HCT116 (cell line): ENCODE measurements at regions not wholly inside any gene's neighbourhood (a gene's known extent, or its start where the extent isn't known, plus 50 kb on each side); places are given as distances from the start of the nearest gene placed in this dataset.

ENCODE experiments used
- ATAC-seq: fragments of 200-7000 bp; cut with Tn5 transposase; 2 replicates; pipeline ENCODE4 v1.9.1; 2020; ENCODE audit warnings: mild to moderate bottlenecking, moderate library complexity
- BruUV-seq: library from RNA; stranded (reverse); fragments of 400-500 nt; replicated peaks from 2 replicates; lab custom pipeline; 2021; lab: Mats Ljungman, UMichigan
- CTCF ChIA-PET: fragments of 300-600 bp; sonication (Branson Sonifier 250); formaldehyde crosslinking; loops from one replicate; lab custom pipeline; 2021; ENCODE audit warnings: antibody characterized with exemption; lab: Charles Lee
- POLR2A ChIA-PET: fragments of 300-600, 350-600 bp; sonication (Branson Sonifier 250); formaldehyde crosslinking; loops from one replicate; lab custom pipeline; 2021; ENCODE audit warnings: antibody characterized with exemption; lab: Charles Lee
- RAD21 ChIA-PET, 2 experiments: fragments of 300-600 bp; sonication (Branson Sonifier 250); formaldehyde crosslinking; loops; one replicate each; lab custom pipeline; 2023; ENCODE audit warnings: low total read pairs in 2 of 2; ENCODE audit not compliant: uncharacterized antibody in 2 of 2, unreplicated experiment in 2 of 2, low non-redundant PET in 1 of 2; lab: Charles Lee
- DNase-seq: peaks from one replicate; pipeline ENCODE4 v3.0.0-alpha.2; 2010; ENCODE audit warnings: low read depth, low spot score
- H2AFZ ChIP-seq: fragments of 200-600 bp; shearing (Covaris generic), sonication (generic); 2 replicates; pipeline ENCODE4 v1.6.1; 2017; ENCODE audit warnings: low read depth, mixed run types, mixed read lengths, antibody characterized with exemption, low read length; ENCODE audit not compliant: poor library complexity, severe bottlenecking
- H3K27ac ChIP-seq: 2 replicates; pipeline ENCODE4 v1.5.1; 2012; ENCODE audit warnings: low read depth, low read length
- H3K27me3 ChIP-seq: fragments of 200-600 bp; sonication (generic); 2 replicates; pipeline ENCODE4 v1.6.1; 2016; ENCODE audit warnings: mixed run types, low read length, mixed read lengths; ENCODE audit not compliant: insufficient read depth
- H3K36me3 ChIP-seq, 2 experiments: fragments of 200-500 bp in 1 of 2; fragments of 200-600 bp in 1 of 2; sonication (Bioruptor generic) in 1 of 2; sonication (generic) in 1 of 2; 2 replicates each; pipeline versions ENCODE4 v1.5.1 to v1.6.1; 2014 to 2016; ENCODE audit warnings: low read length in 2 of 2, inconsistent platforms in 1 of 2, mixed read lengths in 1 of 2, mixed run types in 1 of 2; ENCODE audit not compliant: insufficient read depth in 2 of 2, control insufficient read depth in 1 of 2
- H3K4me1 ChIP-seq, 2 experiments: fragments of 200-600 bp in 1 of 2; sonication (generic) in 1 of 2; 2 replicates each; pipeline versions ENCODE4 v1.5.1 to v1.6.1; 2012 to 2017; ENCODE audit warnings: low read length in 2 of 2, inconsistent platforms in 1 of 2, mild to moderate bottlenecking in 1 of 2, mixed read lengths in 1 of 2, mixed run types in 1 of 2, moderate library complexity in 1 of 2; ENCODE audit not compliant: insufficient read depth in 2 of 2, control insufficient read depth in 1 of 2
- H3K4me2 ChIP-seq: fragments of 200-600 bp; sonication (generic); 2 replicates; pipeline ENCODE4 v1.6.1; 2017; ENCODE audit warnings: mixed run types, low read length, mixed read lengths
- H3K4me3 ChIP-seq, 2 experiments: fragments of 200-600 bp in 1 of 2; sonication (generic) in 1 of 2; replicated peaks in 1 of 2; 2 replicates each; pipeline ENCODE4 v1.5.1; 2011 to 2016; ENCODE audit warnings: low read length in 2 of 2, control low read depth in 1 of 2, low read depth in 1 of 2, mild to moderate bottlenecking in 1 of 2, mixed read lengths in 1 of 2, mixed run types in 1 of 2
- H3K79me2 ChIP-seq: fragments of 200-600 bp; sonication (generic); 2 replicates; pipeline ENCODE4 v1.6.1; 2017; ENCODE audit warnings: mild to moderate bottlenecking, mixed run types, low read length, moderate library complexity, mixed read lengths; ENCODE audit not compliant: insufficient read depth
- H3K9ac ChIP-seq: fragments of 200-600 bp; sonication (generic); 2 replicates; pipeline ENCODE4 v1.6.1; 2016; ENCODE audit warnings: low read length, mixed read lengths
- H3K9me2 ChIP-seq: fragments of 200-600 bp; sonication (generic), shearing (Covaris generic); 2 replicates; pipeline ENCODE4 v1.6.1; 2017; ENCODE audit warnings: mixed run types, mild to moderate bottlenecking, moderate library complexity; ENCODE audit not compliant: insufficient read depth
- H3K9me3 ChIP-seq, 2 experiments: fragments of 200-500 bp in 1 of 2; fragments of 200-600 bp in 1 of 2; sonication (Bioruptor generic) in 1 of 2; sonication (generic) in 1 of 2; 2 replicates each; pipeline ENCODE4 v1.6.1; 2014 to 2017; ENCODE audit warnings: low read length in 2 of 2, mixed read lengths in 2 of 2, inconsistent platforms in 1 of 2, low read depth in 1 of 2, mild to moderate bottlenecking in 1 of 2, mixed run types in 1 of 2, moderate library complexity in 1 of 2; ENCODE audit not compliant: control insufficient read depth in 1 of 2, insufficient read depth in 1 of 2
- H4K20me1 ChIP-seq: fragments of 200-600 bp; sonication (generic), shearing (Covaris generic); 2 replicates; pipeline ENCODE4 v1.6.1; 2017; ENCODE audit warnings: mixed run types, mild to moderate bottlenecking, moderate library complexity; ENCODE audit not compliant: insufficient read depth
- ATF3 ChIP-seq: IDR thresholded peaks from 2 replicates; pipeline ENCODE4 v1.6.1; 2012
- CBX3 ChIP-seq: IDR thresholded peaks from 2 replicates; pipeline ENCODE4 v1.6.1; 2012; ENCODE audit warnings: low read depth
- CTCF ChIP-seq, 3 experiments: fragments of 200-600 bp in 1 of 3; sonication (generic) in 1 of 3; IDR thresholded peaks in 2 of 3; conservative IDR thresholded peaks in 1 of 3; 2 replicates each; pipeline ENCODE4 v1.5.1; 2012 to 2017; ENCODE audit warnings: low read depth in 2 of 3, low read length in 2 of 3, antibody characterized with exemption in 1 of 3, borderline replicate concordance in 1 of 3, control low read depth in 1 of 3, mild to moderate bottlenecking in 1 of 3, mixed read lengths in 1 of 3, mixed run types in 1 of 3, moderate library complexity in 1 of 3; ENCODE audit not compliant: insufficient read depth in 1 of 3
- EGR1 ChIP-seq: IDR thresholded peaks from 2 replicates; pipeline ENCODE4 v1.6.1; 2012; ENCODE audit warnings: low read depth
- ELF1 ChIP-seq: IDR thresholded peaks from 2 replicates; pipeline ENCODE4 v1.6.1; 2012; ENCODE audit warnings: low read depth, borderline replicate concordance
- EZH2 ChIP-seq: fragments of 200-600 bp; sonication (generic); IDR thresholded peaks from 2 replicates; pipeline ENCODE4 v1.6.1; 2017; ENCODE audit warnings: antibody characterized with exemption, mixed run types
- EZH2phosphoT487 ChIP-seq: fragments of 200-600 bp; IDR thresholded peaks from 2 replicates; pipeline ENCODE4 v1.6.1; 2018; ENCODE audit warnings: antibody characterized with exemption, borderline replicate concordance
- JUND ChIP-seq: IDR thresholded peaks from 2 replicates; pipeline ENCODE4 v1.6.1; 2012
- MAX ChIP-seq: IDR thresholded peaks from 2 replicates; pipeline ENCODE4 v1.6.1; 2012
- POLR2A ChIP-seq: IDR thresholded peaks from 2 replicates; pipeline ENCODE4 v1.7.0; 2011; ENCODE audit warnings: borderline replicate concordance; ENCODE audit not compliant: insufficient read depth, insufficient read length; ENCODE audit errors: extremely low read depth
- POLR2AphosphoS5 ChIP-seq: IDR thresholded peaks from 2 replicates; pipeline ENCODE4 v1.6.1; 2011; ENCODE audit warnings: mild to moderate bottlenecking, low read depth, low read length, moderate library complexity
- RAD21 ChIP-seq: IDR thresholded peaks from 2 replicates; pipeline ENCODE4 v1.6.1; 2012; ENCODE audit warnings: low read depth, mild to moderate bottlenecking
- REST ChIP-seq: IDR thresholded peaks from 2 replicates; pipeline ENCODE4 v1.6.1; 2012; ENCODE audit warnings: low read depth
- SIN3A ChIP-seq: IDR thresholded peaks from 2 replicates; pipeline ENCODE4 v1.6.1; 2012; ENCODE audit warnings: low read depth
- SP1 ChIP-seq: IDR thresholded peaks from 2 replicates; pipeline ENCODE4 v1.6.1; 2012; ENCODE audit warnings: low read depth
- SRF ChIP-seq: IDR thresholded peaks from 2 replicates; pipeline ENCODE4 v1.6.1; 2012; ENCODE audit warnings: low read depth
- TCF7L2 ChIP-seq: IDR thresholded peaks from 2 replicates; pipeline ENCODE4 v1.7.0; 2011; ENCODE audit warnings: borderline replicate concordance, inconsistent platforms; ENCODE audit not compliant: insufficient read depth, insufficient read length; ENCODE audit errors: extremely low read depth
- YY1 ChIP-seq: IDR thresholded peaks from 2 replicates; pipeline ENCODE4 v1.6.1; 2011; ENCODE audit warnings: low read length, low read depth, moderate library complexity, mild to moderate bottlenecking; ENCODE audit not compliant: insufficient replicate concordance; ENCODE audit errors: extremely low read depth
- intact Hi-C: fragments of 100-400 bp; cut with micrococcal nuclease; formaldehyde crosslinking; loops from 2 replicates; pipeline ENCODE4 v1.10.0; 2022

GRCh38 chr14:86423214-86423613, 893.3 kb downstream of the FLRT2 start:
- POLR2A ChIA-PET = no interaction called here
- Histone ChIP-seq H3K4me1 (no peaks in the 10 kb centered on the region), H3K4me2 (no peak overlapping the region), H3K4me3 (no peak overlapping the region), H3K9me3 (peaks cover 9 to 11% of the 10 kb centered on the region in 2 experiments; a peak in 2 of 4 replicates), H2AFZ (no peak overlapping the region), H4K20me1 (no peaks in the 10 kb centered on the region), H3K36me3 (no peaks in the 10 kb centered on the region), H3K79me2 (no peaks in the 10 kb centered on the region), H3K9me2 (no peaks in the 10 kb centered on the region), H3K27ac (no peak overlapping the region), H3K9ac (no peak overlapping the region), H3K27me3 (no peaks in the 10 kb centered on the region)
- TF ChIP-seq ATF3 = no peak
- no peak for TF ChIP-seq TCF7L2
- TF ChIP-seq REST = no peak
- no peak for TF ChIP-seq POLR2AphosphoS5
- TF ChIP-seq ELF1 = no peak
- no peak for TF ChIP-seq EZH2phosphoT487
- TF ChIP-seq EZH2 = no peak
- TF ChIP-seq CTCF (IDR thresholded peaks at IDR 0.05 in 2 of 3, conservative IDR thresholded peaks at IDR 0.05 in 1 of 3; ENCODE audit: borderline replicate concordance in 1 of 3, insufficient read depth in 1 of 3, low read depth in 2 of 3, low read length in 2 of 3) = no peak
- no peak for TF ChIP-seq SIN3A
- no peak for TF ChIP-seq YY1
- TF ChIP-seq CBX3 = no peak
- TF ChIP-seq MAX = no peak
- no peak for TF ChIP-seq JUND
- no peak for TF ChIP-seq SP1
- no peak for TF ChIP-seq EGR1
- no peak for TF ChIP-seq POLR2A
- no peak for TF ChIP-seq RAD21
- TF ChIP-seq SRF = no peak
- intact Hi-C loops = no loop called here
- BruUV-seq = no TSS peak
- DNase-seq = no peak
- RAD21 ChIA-PET = no interaction called here
- no peak for ATAC-seq
- CTCF ChIA-PET = no interaction called here
